ENCODE measurements at regions not wholly inside any gene's neighbourhood (a gene's known extent, or its start where the extent isn't known, plus 50 kb on each side); places are given as distances from the start of the nearest gene placed in this dataset.

- TF ChIP-seq PATZ1 (tag by site-specific recombination; IDR thresholded peaks at IDR 0.05) (no peak), HOXA7 (CRISPR knock-in tag; IDR thresholded peaks at IDR 0.05; ENCODE audit: borderline replicate concordance) (no peak), ZNF341 (tag by site-specific recombination; IDR thresholded peaks at IDR 0.05; ENCODE audit: low read depth) (no peak), CTCF (tag by site-specific recombination; IDR thresholded peaks at IDR 0.05) (no peak), ZNF133 (tag by site-specific recombination; IDR thresholded peaks at IDR 0.05) (no peak)
Observed at GRCh38 chr4:104966349-104967033, 180.2 kb upstream of the TET2 start.

Measured in HEK293 (cell line).